K562 (cell line): ENCODE measurements at regions not wholly inside any gene's neighbourhood (a gene's known extent, or its start where the extent isn't known, plus 50 kb on each side); places are given as distances from the start of the nearest gene placed in this dataset.
A peak's percentile ranks its signal among the peaks of the same experiment; 100 is the strongest.

Source experiments
- ATAC-seq: fragments of 200-7000 bp; cut with Tn5 transposase; 3 replicates; pipeline ENCODE4 v1.9.1; 2020; ENCODE audit warnings: moderate library complexity
- BruUV-seq: library from RNA; stranded (reverse); fragments of 400-500 nt; replicated peaks from 2 replicates; lab custom pipeline; 2021; lab: Mats Ljungman, UMichigan
- CTCF ChIA-PET: fragments of 300-600 bp; formaldehyde crosslinking; extraction: SDS; loops from one replicate; lab custom pipeline; 2021; ENCODE audit warnings: low intra/inter-chr PET ratio; lab: Yijun Ruan, JAX
- POLR2A ChIA-PET: fragments of 300-600, 350-650 bp; sonication (Branson Sonifier 250); formaldehyde crosslinking; extraction: SDS; loops from one replicate; lab custom pipeline; 2021; ENCODE audit warnings: antibody characterized with exemption, inconsistent platforms; lab: Yijun Ruan, JAX
- DNase-seq, 4 experiments: peaks; one replicate each; pipeline versions ENCODE4 v3.0.0 to v3.0.0-alpha.2; 2011 to 2018; ENCODE audit warnings: low spot score in 3 of 4, mixed read lengths in 3 of 4; ENCODE audit errors: extremely low read depth in 1 of 4
- FAIRE-seq: peaks from 2 replicates; lab custom pipeline; 2011; peaks lifted over from hg19 to GRCh38; lab: Jason Lieb, UNC
- H2AFZ ChIP-seq: 2 replicates; pipeline ENCODE4 v1.6.0; 2011; ENCODE audit warnings: low read depth, low read length, control low read depth, inconsistent platforms
- H3K27ac ChIP-seq: fragments of 200-600 bp; 3 replicates; pipeline ENCODE4 v1.8.0; 2011; ENCODE audit warnings: low read depth, mild to moderate bottlenecking, control low read depth, inconsistent platforms, low read length, moderate library complexity, mixed read lengths; ENCODE audit errors: extremely low read depth
- H3K27me3 ChIP-seq, 2 experiments: fragments of 300-600 bp in 1 of 2; 2 replicates in 1 of 2; 3 replicates in 1 of 2; pipeline versions ENCODE4 v1.6.0 to v1.8.0; 2011; ENCODE audit warnings: inconsistent platforms in 2 of 2, low read length in 2 of 2, mild to moderate bottlenecking in 1 of 2, mixed read lengths in 1 of 2, moderate library complexity in 1 of 2; ENCODE audit not compliant: control insufficient read depth in 2 of 2, insufficient read depth in 2 of 2
- H3K36me3 ChIP-seq: fragments of 300-600 bp; 3 replicates; pipeline ENCODE4 v1.8.0; 2011; ENCODE audit warnings: mild to moderate bottlenecking, low read length, inconsistent platforms; ENCODE audit not compliant: control insufficient read depth, insufficient read depth
- H3K4me1 ChIP-seq, 2 experiments: fragments of 200-600 bp in 1 of 2; replicated peaks in 1 of 2; 2 replicates in 1 of 2; 3 replicates in 1 of 2; pipeline versions ENCODE4 v1.5.1 to v1.8.0; 2011; ENCODE audit warnings: inconsistent platforms in 2 of 2, low read length in 2 of 2, mild to moderate bottlenecking in 1 of 2, mixed read lengths in 1 of 2, moderate library complexity in 1 of 2; ENCODE audit not compliant: control insufficient read depth in 2 of 2, insufficient read depth in 2 of 2
- H3K4me2 ChIP-seq: 2 replicates; pipeline ENCODE4 v1.6.1; 2011; ENCODE audit warnings: low read length, control low read depth, inconsistent platforms, mixed read lengths; ENCODE audit not compliant: insufficient read depth
- H3K4me3 ChIP-seq: fragments of 200-600 bp; sonication (generic), shearing (Covaris generic); 2 replicates; pipeline ENCODE4 v1.5.1; 2016; ENCODE audit warnings: control low read depth, inconsistent platforms
- H3K79me2 ChIP-seq: fragments of 200-600 bp; 3 replicates; pipeline ENCODE4 v1.8.0; 2011; ENCODE audit warnings: low read length, inconsistent platforms; ENCODE audit not compliant: control insufficient read depth, insufficient read depth
- H3K9ac ChIP-seq, 2 experiments: 2 replicates each; pipeline versions ENCODE4 v1.6.0 to v1.6.1; 2011; ENCODE audit warnings: low read depth in 2 of 2, low read length in 2 of 2, control low read depth in 1 of 2, inconsistent platforms in 1 of 2, mild to moderate bottlenecking in 1 of 2, mixed read lengths in 1 of 2; ENCODE audit not compliant: insufficient read depth in 1 of 2
- H3K9me1 ChIP-seq: one replicate; pipeline ENCODE4 v1.6.0; 2011; ENCODE audit warnings: inconsistent platforms, mild to moderate bottlenecking, low read length, moderate library complexity; ENCODE audit not compliant: control insufficient read depth, insufficient read depth
- H3K9me3 ChIP-seq: replicated peaks from 2 replicates; pipeline ENCODE4 v1.5.1; 2011; ENCODE audit warnings: low read depth, low read length, inconsistent platforms; ENCODE audit not compliant: control insufficient read depth, insufficient read depth
- H4K20me1 ChIP-seq: replicated peaks from 2 replicates; pipeline ENCODE4 v1.6.1; 2011; ENCODE audit warnings: low read length, inconsistent platforms, mixed read lengths; ENCODE audit not compliant: control insufficient read depth, insufficient read depth
- ZNF75A ChIP-seq: fragments of 450-650 bp; formaldehyde crosslinking; IDR thresholded peaks from 2 replicates; pipeline ENCODE4 v1.4.0; 2020; ENCODE audit warnings: mild to moderate bottlenecking
- WGBS: fragments of 100-300 bp; shearing (Covaris generic); methylation state at CpG from one replicate; pipeline ENCODE4 v1.1.6; 2016; ENCODE audit warnings: low coverage, mixed read lengths; ENCODE audit not compliant: insufficient coverage; ENCODE audit errors: missing lambda C conversion rate; 5-methylcytosine and 5-hydroxymethylcytosine counted together
- in situ Hi-C: fragments of 300-500 bp; cut with MboI; formaldehyde crosslinking; loops from 4 replicates; pipeline ENCODE4 v1.15.0; 2018; ENCODE audit warnings: inconsistent platforms, mixed read lengths
- intact Hi-C: fragments of 100-400 bp; cut with micrococcal nuclease; formaldehyde crosslinking; loops from 2 replicates; pipeline ENCODE4 v1.14.2; 2022
- TF ChIP-seq, protein P1 (sequence below): sonication (generic); formaldehyde crosslinking; IDR thresholded peaks from 2 replicates; pipeline ENCODE4 v1.9.0; 2022; ENCODE audit warnings: mild to moderate bottlenecking, missing genetic modification reagents
- TF ChIP-seq, protein P2 (sequence below), 2 experiments: IDR thresholded peaks in 1 of 2; conservative IDR thresholded peaks in 1 of 2; 2 replicates each; pipeline ENCODE4 v1.6.1; 2016; ENCODE audit warnings: low read depth in 2 of 2, mild to moderate bottlenecking in 1 of 2, missing compliant biosample characterization in 1 of 2, missing genetic modification characterization in 1 of 2, moderate library complexity in 1 of 2

DNA sequence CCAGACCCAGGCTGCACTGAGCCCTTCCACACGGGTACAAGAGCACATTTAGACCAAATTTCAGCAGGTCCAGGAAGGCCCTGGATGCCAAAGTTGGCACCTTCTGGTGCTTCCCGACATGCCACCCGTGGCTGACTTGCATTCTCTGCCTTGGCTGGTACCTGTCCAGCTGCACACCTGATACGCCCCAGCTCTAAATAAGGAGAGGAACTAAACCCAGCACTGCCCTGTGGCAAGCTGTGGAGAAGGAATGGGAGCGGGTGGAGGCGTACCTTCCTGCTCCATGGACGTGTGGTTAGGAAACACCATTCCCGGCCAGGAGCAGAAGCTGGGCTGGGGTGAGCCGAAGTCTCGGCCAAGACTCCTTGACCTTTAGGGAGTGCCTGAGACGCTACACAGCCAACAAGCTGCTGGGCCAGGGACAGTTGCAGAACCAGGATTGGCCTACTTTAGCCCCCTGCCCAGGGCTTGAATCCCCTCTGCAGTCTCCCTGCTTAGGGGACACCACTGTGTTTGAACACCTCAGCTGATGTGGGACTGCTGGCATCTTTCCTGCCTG lies 86.5 kb upstream of the TAF1B start:
- ATAC-seq (no peak), FAIRE-seq (no peak), DNase-seq (no peak)
- POLR2A ChIA-PET, result interaction anchor here (1.3 kb wide), 1 partner anchor 10 kb away, joined by 4 read pairs; no protein-coding TSS in a partner anchor
- no peak for TF ChIP-seq ZNF75A
- TF ChIP-seq, protein P1, sequence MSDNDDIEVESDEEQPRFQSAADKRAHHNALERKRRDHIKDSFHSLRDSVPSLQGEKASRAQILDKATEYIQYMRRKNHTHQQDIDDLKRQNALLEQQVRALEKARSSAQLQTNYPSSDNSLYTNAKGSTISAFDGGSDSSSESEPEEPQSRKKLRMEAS (CRISPR knock-in tag), result 0 out of 2 replicates have a peak, but pooled peaks have one; percentile 21
- TF ChIP-seq, protein P2, sequence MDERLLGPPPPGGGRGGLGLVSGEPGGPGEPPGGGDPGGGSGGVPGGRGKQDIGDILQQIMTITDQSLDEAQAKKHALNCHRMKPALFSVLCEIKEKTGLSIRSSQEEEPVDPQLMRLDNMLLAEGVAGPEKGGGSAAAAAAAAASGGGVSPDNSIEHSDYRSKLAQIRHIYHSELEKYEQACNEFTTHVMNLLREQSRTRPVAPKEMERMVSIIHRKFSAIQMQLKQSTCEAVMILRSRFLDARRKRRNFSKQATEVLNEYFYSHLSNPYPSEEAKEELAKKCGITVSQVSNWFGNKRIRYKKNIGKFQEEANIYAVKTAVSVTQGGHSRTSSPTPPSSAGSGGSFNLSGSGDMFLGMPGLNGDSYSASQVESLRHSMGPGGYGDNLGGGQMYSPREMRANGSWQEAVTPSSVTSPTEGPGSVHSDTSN (CRISPR knock-in tag; IDR thresholded peaks at IDR 0.05; ENCODE audit: low read depth), result peak; percentile 9; the same call in 1 of the 2 replicates
- TF ChIP-seq, protein P2 (tag; conservative IDR thresholded peaks at IDR 0.05; ENCODE audit: low read depth), result no peak
- Histone ChIP-seq H3K9me3 (no peaks in the 10 kb centered on the region), H3K9me1 (no peaks in the 10 kb centered on the region), H3K4me2 (0 out of 2 replicates have a peak overlapping the region, but pooled peaks have one; percentile 3), H3K27ac (no peak overlapping the region), H2AFZ (no peak overlapping the region), H4K20me1 (0 out of 2 replicates have a peak, but pooled peaks cover 3% of the 10 kb centered on the region), H3K4me3 (no peak overlapping the region), H3K27me3 (peaks cover 0 to 8% of the 10 kb centered on the region in 2 experiments; a peak in 2 of 5 replicates), H3K9ac (peak overlapping the region in 1 of 2 experiments; percentile 59; a peak in 1 of 4 replicates), H3K4me1 (peaks cover 50 to 56% of the 10 kb centered on the region in 2 experiments), H3K79me2 (no peaks in the 10 kb centered on the region), H3K36me3 (no peaks in the 10 kb centered on the region)
- CTCF ChIA-PET, result no interaction called here
- intact Hi-C loops, result no loop called here
- in situ Hi-C loops, result no loop called here
- WGBS, result 68% methylated on average over 11 of the region's 11 CpGs
- no TSS peak for BruUV-seq
